SK-N-SH (cell line): ENCODE measurements at regions not wholly inside any gene's neighbourhood (a gene's known extent, or its start where the extent isn't known, plus 50 kb on each side); places are given as distances from the start of the nearest gene placed in this dataset.

Experiments used
- CTCF ChIA-PET: fragments of 300-600, 350-600 bp; formaldehyde crosslinking; extraction: SDS; loops from one replicate; lab custom pipeline; 2021; lab: Yijun Ruan, JAX
- POLR2A ChIA-PET: fragments of 350-600 bp; sonication (Branson Sonifier 250); formaldehyde crosslinking; extraction: SDS; loops from one replicate; lab custom pipeline; 2020; ENCODE audit warnings: antibody characterized with exemption, inconsistent platforms; lab: Yijun Ruan, JAX
- DNase-seq: peaks from one replicate; pipeline ENCODE4 v3.0.0; 2012
- H2AFZ ChIP-seq: fragments of 200-600 bp; sonication (generic); 2 replicates; pipeline ENCODE4 v1.8.1; 2016; ENCODE audit warnings: antibody characterized with exemption, mild to moderate bottlenecking, low read depth
- H3F3A ChIP-seq: fragments of 200-600 bp; sonication (generic); replicated peaks from 2 replicates; pipeline ENCODE3; 2016; ENCODE audit warnings: antibody characterized with exemption, mild to moderate bottlenecking; ENCODE audit not compliant: insufficient read depth
- H3K27ac ChIP-seq, 2 experiments: fragments of 200-500 bp in 1 of 2; fragments of 200-600 bp in 1 of 2; sonication (Bioruptor generic) in 1 of 2; sonication (generic), shearing (Covaris generic) in 1 of 2; 2 replicates each; pipeline versions ENCODE4 v1.5.1 to v1.6.1; 2014 to 2016; ENCODE audit warnings: low read depth in 2 of 2, inconsistent platforms in 1 of 2, low read length in 1 of 2, mild to moderate bottlenecking in 1 of 2, mixed read lengths in 1 of 2
- H3K27me3 ChIP-seq: fragments of 200-600 bp; sonication (generic), shearing (Covaris generic); 2 replicates; pipeline ENCODE4 v1.6.1; 2016; ENCODE audit warnings: mixed run types; ENCODE audit not compliant: insufficient read depth
- H3K36me3 ChIP-seq, 2 experiments: fragments of 200-500 bp in 1 of 2; fragments of 200-600 bp in 1 of 2; sonication (Bioruptor generic) in 1 of 2; sonication (generic) in 1 of 2; replicated peaks in 1 of 2; 2 replicates each; pipeline versions ENCODE3 to v1.5.1; 2014 to 2016; ENCODE audit warnings: low read length in 1 of 2, mild to moderate bottlenecking in 1 of 2; ENCODE audit not compliant: insufficient read depth in 2 of 2, control insufficient read depth in 1 of 2
- H3K4me1 ChIP-seq, 2 experiments: fragments of 200-500 bp in 1 of 2; fragments of 200-600 bp in 1 of 2; sonication (Bioruptor generic) in 1 of 2; sonication (generic), shearing (Covaris generic) in 1 of 2; 2 replicates each; pipeline versions ENCODE4 v1.5.1 to v1.6.1; 2014 to 2016; ENCODE audit warnings: low read depth in 1 of 2, low read length in 1 of 2, mixed run types in 1 of 2; ENCODE audit not compliant: insufficient read depth in 2 of 2, control insufficient read depth in 1 of 2
- H3K4me2 ChIP-seq: fragments of 200-600 bp; sonication (generic), shearing (Covaris generic); 2 replicates; pipeline ENCODE4 v1.6.1; 2017; ENCODE audit warnings: mixed run types
- H3K4me3 ChIP-seq, 2 experiments: fragments of 200-500 bp in 1 of 2; fragments of 200-600 bp in 1 of 2; sonication (Bioruptor generic) in 1 of 2; sonication (generic), shearing (Covaris generic) in 1 of 2; 2 replicates each; pipeline versions ENCODE4 v1.5.1 to v1.8.1; 2014 to 2016; ENCODE audit warnings: low read depth in 2 of 2, inconsistent platforms in 1 of 2, low read length in 1 of 2, mild to moderate bottlenecking in 1 of 2, mixed read lengths in 1 of 2, moderate library complexity in 1 of 2
- H3K79me2 ChIP-seq: fragments of 200-600 bp; sonication (generic); 2 replicates; pipeline ENCODE4 v1.8.1; 2017; ENCODE audit warnings: mild to moderate bottlenecking; ENCODE audit not compliant: insufficient read depth
- H3K9ac ChIP-seq: fragments of 200-600 bp; sonication (generic); 2 replicates; pipeline ENCODE4 v1.6.1; 2017; ENCODE audit warnings: mixed run types
- H3K9me2 ChIP-seq: fragments of 200-600 bp; sonication (generic); 2 replicates; pipeline ENCODE4 v1.6.1; 2017; ENCODE audit warnings: mixed run types
- H3K9me3 ChIP-seq: fragments of 200-600 bp; sonication (generic); 2 replicates; pipeline ENCODE4 v1.6.1; 2017; ENCODE audit warnings: mixed run types, mild to moderate bottlenecking, moderate library complexity
- H4K20me1 ChIP-seq: fragments of 200-600 bp; sonication (generic); 2 replicates; pipeline ENCODE4 v1.6.1; 2017; ENCODE audit warnings: mild to moderate bottlenecking, mixed run types; ENCODE audit not compliant: insufficient read depth
- CTCF ChIP-seq: fragments of 200-600 bp; sonication (generic); IDR thresholded peaks from 2 replicates; pipeline ENCODE4 v1.6.1; 2017; ENCODE audit warnings: antibody characterized with exemption, mild to moderate bottlenecking, moderate library complexity
- ELF1 ChIP-seq: IDR thresholded peaks from 2 replicates; pipeline ENCODE4 v1.4.0; 2012
- FOXJ3 ChIP-seq: sonication (generic); formaldehyde crosslinking; IDR thresholded peaks from 2 replicates; pipeline ENCODE4 v1.5.1; 2020; ENCODE audit warnings: mild to moderate bottlenecking, missing genetic modification reagents
- NRF1 ChIP-seq: IDR thresholded peaks from 2 replicates; pipeline ENCODE4 v1.6.1; 2012; ENCODE audit warnings: low read depth, mild to moderate bottlenecking, low read length
- POLR2AphosphoS5 ChIP-seq: IDR thresholded peaks from 2 replicates; pipeline ENCODE4 v1.6.1; 2012; ENCODE audit warnings: low read depth, low read length
- RCOR1 ChIP-seq: fragments of 150-350 bp; IDR thresholded peaks from 2 replicates; pipeline ENCODE4 v1.6.1; 2017; ENCODE audit warnings: antibody characterized with exemption, low read length
- REST ChIP-seq: IDR thresholded peaks from 2 replicates; pipeline ENCODE4 v1.6.1; 2012; ENCODE audit warnings: mild to moderate bottlenecking, low read depth, low read length, moderate library complexity
- SIN3A ChIP-seq: IDR thresholded peaks from 2 replicates; pipeline ENCODE4 v1.6.1; 2012; ENCODE audit warnings: low read depth, mild to moderate bottlenecking, low read length, moderate library complexity, borderline replicate concordance
- TEAD4 ChIP-seq: IDR thresholded peaks from 2 replicates; pipeline ENCODE4 v1.4.0; 2012; ENCODE audit warnings: mild to moderate bottlenecking, borderline replicate concordance; ENCODE audit not compliant: insufficient read depth
- WGBS: methylation state at CpG from one replicate; pipeline ENCODE4 v1.1.6; 2017; ENCODE audit warnings: low lambda C conversion rate; 5-methylcytosine and 5-hydroxymethylcytosine counted together

GRCh38 chr3:96017556-96017955, 796.8 kb upstream of the EPHA6 start:
- H3K4me1 ChIP-seq: no peaks in the 10 kb centered on the region
- no peaks in the 10 kb centered on the region for H3K36me3 ChIP-seq
- no peaks in the 10 kb centered on the region; the same call in 1 of the 2 replicates for H3K27me3 ChIP-seq
- no peaks in the 10 kb centered on the region for H4K20me1 ChIP-seq
- H3K4me3 ChIP-seq: no peak overlapping the region
- ChIA-PET CTCF (no interaction called here), POLR2A (no interaction called here)
- H2AFZ ChIP-seq: no peak overlapping the region
- no peaks in the 10 kb centered on the region for H3K79me2 ChIP-seq
- WGBS: 1% methylated on average over 3 of the region's 3 CpGs
- DNase-seq: no peak
- H3K27ac ChIP-seq: no peak overlapping the region
- TF ChIP-seq POLR2AphosphoS5 (no peak), TEAD4 (no peak), REST (no peak), ELF1 (no peak), SIN3A (no peak), RCOR1 (no peak), NRF1 (no peak), CTCF (no peak)
- H3K9ac ChIP-seq: no peak overlapping the region
- H3F3A ChIP-seq: no peaks in the 10 kb centered on the region
- no peaks in the 10 kb centered on the region for H3K9me2 ChIP-seq
- no peaks in the 10 kb centered on the region for H3K9me3 ChIP-seq
- H3K4me2 ChIP-seq: no peak overlapping the region

- H3K9ac ChIP-seq: no peak overlapping the region
- no peaks in the 10 kb centered on the region for H3K36me3 ChIP-seq
- no peaks in the 10 kb centered on the region for H3F3A ChIP-seq
- no peak overlapping the region for H3K4me2 ChIP-seq
- no peak overlapping the region for H3K4me3 ChIP-seq
- CTCF ChIA-PET: no interaction called here
- H2AFZ ChIP-seq: no peak overlapping the region
- H3K9me3 ChIP-seq: no peaks in the 10 kb centered on the region
- no peaks in the 10 kb centered on the region for H3K79me2 ChIP-seq
- H3K9me2 ChIP-seq: no peaks in the 10 kb centered on the region
- WGBS: 3% methylated on average over 2 of the region's 2 CpGs
- POLR2A ChIA-PET: no interaction called here
- no peak for DNase-seq
- H4K20me1 ChIP-seq: no peaks in the 10 kb centered on the region
- no peak overlapping the region for H3K27ac ChIP-seq
- H3K4me1 ChIP-seq: no peaks in the 10 kb centered on the region
- H3K27me3 ChIP-seq: peaks cover 6% of the 10 kb centered on the region; the same call in 1 of the 2 replicates
- no peak for TF ChIP-seq FOXJ3 (CRISPR knock-in tag)
- TF ChIP-seq CTCF: peak; percentile 23; the same call in 1 of the 2 replicates
- TF ChIP-seq POLR2AphosphoS5: no peak
Observed at GRCh38 chr3:96022676-96023075, 791.7 kb upstream of the EPHA6 start.
